SU-DHL-6 (cell line): ENCODE measurements at regions not wholly inside any gene's neighbourhood (a gene's known extent, or its start where the extent isn't known, plus 50 kb on each side); places are given as distances from the start of the nearest gene placed in this dataset.

Experiments
- H2AFZ ChIP-seq: fragments of 200-600 bp; sonication (generic); 2 replicates; pipeline ENCODE4 v1.6.1; 2014; ENCODE audit warnings: low read depth, mild to moderate bottlenecking, moderate library complexity, mixed read lengths, antibody characterized with exemption, low read length; ENCODE audit not compliant: severe bottlenecking
- H3F3A ChIP-seq: fragments of 200-600 bp; shearing (Covaris generic); 2 replicates; pipeline ENCODE4 v1.6.0; 2016; ENCODE audit warnings: antibody characterized with exemption, mild to moderate bottlenecking; ENCODE audit not compliant: insufficient read depth
- H3K27ac ChIP-seq: fragments of 200-600 bp; sonication (generic); 2 replicates; pipeline ENCODE4 v1.5.1; 2016; ENCODE audit warnings: low read depth, mild to moderate bottlenecking, low read length, moderate library complexity, mixed read lengths
- H3K27me3 ChIP-seq: fragments of 200-600 bp; sonication (generic), shearing (Covaris generic); 2 replicates; pipeline ENCODE4 v1.6.0; 2014; ENCODE audit warnings: mild to moderate bottlenecking, low read length
- H3K36me3 ChIP-seq: fragments of 200-600 bp; sonication (generic); 2 replicates; pipeline ENCODE4 v1.6.1; 2014; ENCODE audit warnings: mild to moderate bottlenecking, low read length, mixed read lengths
- H3K4me2 ChIP-seq: fragments of 300-600, 200-600 bp; shearing (Covaris generic), sonication (generic); 2 replicates; pipeline ENCODE4 v1.6.0; 2014; ENCODE audit warnings: low read length, low read depth, mild to moderate bottlenecking; ENCODE audit not compliant: poor library complexity, severe bottlenecking
- H3K4me3 ChIP-seq: fragments of 200-600 bp; sonication (generic); 2 replicates; pipeline ENCODE4 v1.5.1; 2014; ENCODE audit warnings: antibody characterized with exemption, low read length, mild to moderate bottlenecking, mixed read lengths; ENCODE audit not compliant: insufficient read depth, poor library complexity, severe bottlenecking
- H3K79me2 ChIP-seq: fragments of 200-600 bp; sonication (generic); 2 replicates; pipeline ENCODE4 v1.6.1; 2014; ENCODE audit warnings: mild to moderate bottlenecking, low read length, moderate library complexity; ENCODE audit not compliant: insufficient read depth
- H3K9ac ChIP-seq: fragments of 200-600 bp; sonication (generic); 2 replicates; pipeline ENCODE4 v1.7.0; 2014; ENCODE audit warnings: mild to moderate bottlenecking, low read length
- H3K9me2 ChIP-seq: fragments of 200-600 bp; sonication (generic); replicated peaks from 2 replicates; pipeline ENCODE4 v1.6.1; 2014; ENCODE audit warnings: low read length; ENCODE audit not compliant: insufficient read depth
- H3K9me3 ChIP-seq: fragments of 200-600 bp; sonication (generic); 2 replicates; pipeline ENCODE4 v1.6.1; 2014; ENCODE audit warnings: low read length, mixed read lengths; ENCODE audit not compliant: insufficient read depth
- H4K20me1 ChIP-seq: fragments of 200-600 bp; sonication (generic); 2 replicates; pipeline ENCODE4 v1.6.1; 2014; ENCODE audit warnings: low read depth, mild to moderate bottlenecking, antibody characterized with exemption, low read length, moderate library complexity, mixed read lengths
- EZH2phosphoT487 ChIP-seq: fragments of 200-600 bp; sonication (generic), shearing (Covaris generic); conservative IDR thresholded peaks from 2 replicates; pipeline ENCODE4 v1.6.1; 2018; ENCODE audit warnings: mild to moderate bottlenecking, antibody characterized with exemption, low read length, moderate library complexity, mixed read lengths
- TF ChIP-seq, protein P1 (sequence below): fragments of 200-600 bp; sonication (generic); IDR thresholded peaks from one replicate; pipeline ENCODE4 v1.5.1; 2017; ENCODE audit warnings: antibody characterized with exemption, mild to moderate bottlenecking, low read length, moderate library complexity; ENCODE audit not compliant: insufficient read depth, poor library complexity, severe bottlenecking

DNA sequence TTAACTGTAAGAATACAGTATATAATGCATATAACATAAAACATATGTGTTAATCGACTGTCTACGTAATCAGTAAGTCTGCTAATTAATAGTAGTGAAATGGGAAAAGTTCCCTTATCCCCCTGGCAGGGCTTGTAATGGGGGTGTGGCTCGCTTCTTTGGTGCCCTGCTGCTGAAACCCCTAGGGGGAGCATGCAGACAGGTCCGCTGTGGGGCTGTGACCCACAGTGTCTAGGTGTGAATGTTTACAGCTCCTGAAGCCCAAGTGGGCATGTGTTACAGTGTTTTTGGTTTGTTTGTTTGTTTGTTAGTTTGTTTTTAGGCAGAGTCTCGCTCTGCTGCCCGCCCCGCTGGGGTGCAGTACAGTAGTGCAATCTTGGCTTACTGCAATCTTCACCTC lies 495.7 kb downstream of the SHISA9 start:
- no peak overlapping the region for H3K27ac ChIP-seq
- no peak for TF ChIP-seq EZH2phosphoT487
- TF ChIP-seq, protein P1, sequence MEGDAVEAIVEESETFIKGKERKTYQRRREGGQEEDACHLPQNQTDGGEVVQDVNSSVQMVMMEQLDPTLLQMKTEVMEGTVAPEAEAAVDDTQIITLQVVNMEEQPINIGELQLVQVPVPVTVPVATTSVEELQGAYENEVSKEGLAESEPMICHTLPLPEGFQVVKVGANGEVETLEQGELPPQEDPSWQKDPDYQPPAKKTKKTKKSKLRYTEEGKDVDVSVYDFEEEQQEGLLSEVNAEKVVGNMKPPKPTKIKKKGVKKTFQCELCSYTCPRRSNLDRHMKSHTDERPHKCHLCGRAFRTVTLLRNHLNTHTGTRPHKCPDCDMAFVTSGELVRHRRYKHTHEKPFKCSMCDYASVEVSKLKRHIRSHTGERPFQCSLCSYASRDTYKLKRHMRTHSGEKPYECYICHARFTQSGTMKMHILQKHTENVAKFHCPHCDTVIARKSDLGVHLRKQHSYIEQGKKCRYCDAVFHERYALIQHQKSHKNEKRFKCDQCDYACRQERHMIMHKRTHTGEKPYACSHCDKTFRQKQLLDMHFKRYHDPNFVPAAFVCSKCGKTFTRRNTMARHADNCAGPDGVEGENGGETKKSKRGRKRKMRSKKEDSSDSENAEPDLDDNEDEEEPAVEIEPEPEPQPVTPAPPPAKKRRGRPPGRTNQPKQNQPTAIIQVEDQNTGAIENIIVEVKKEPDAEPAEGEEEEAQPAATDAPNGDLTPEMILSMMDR = peak; percentile 14
- no peaks in the 10 kb centered on the region for H3K79me2 ChIP-seq
- H3K36me3 ChIP-seq = no peaks in the 10 kb centered on the region
- no peak overlapping the region for H3K4me3 ChIP-seq
- no peaks in the 10 kb centered on the region for H3K9me3 ChIP-seq
- no peak overlapping the region for H3K4me2 ChIP-seq
- H3K9ac ChIP-seq = no peak overlapping the region
- H2AFZ ChIP-seq = no peak overlapping the region
- no peaks in the 10 kb centered on the region for H3K9me2 ChIP-seq
- no peaks in the 10 kb centered on the region for H3F3A ChIP-seq
- no peaks in the 10 kb centered on the region for H3K27me3 ChIP-seq
- H4K20me1 ChIP-seq = no peaks in the 10 kb centered on the region

DNA sequence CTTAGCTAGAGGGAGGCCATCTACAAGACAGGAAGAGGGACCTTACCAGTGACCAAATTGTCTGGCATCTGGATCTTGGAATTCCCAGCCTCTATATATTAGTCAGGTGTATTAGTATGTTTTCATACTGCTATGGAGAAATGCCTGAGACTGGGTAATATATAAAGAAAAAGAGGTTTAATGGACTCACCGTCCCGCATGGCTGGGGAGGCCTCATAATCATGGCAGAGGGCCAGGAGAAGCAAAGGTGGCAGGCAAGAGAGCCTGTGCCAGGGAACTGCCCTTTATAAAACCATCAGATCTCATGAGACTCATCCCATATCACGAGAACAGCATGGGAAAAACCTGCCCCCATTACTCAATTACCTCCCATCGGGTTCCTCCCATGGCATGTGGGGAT lies 500.2 kb downstream of the SHISA9 start:
- no peak overlapping the region for H2AFZ ChIP-seq

DNA sequence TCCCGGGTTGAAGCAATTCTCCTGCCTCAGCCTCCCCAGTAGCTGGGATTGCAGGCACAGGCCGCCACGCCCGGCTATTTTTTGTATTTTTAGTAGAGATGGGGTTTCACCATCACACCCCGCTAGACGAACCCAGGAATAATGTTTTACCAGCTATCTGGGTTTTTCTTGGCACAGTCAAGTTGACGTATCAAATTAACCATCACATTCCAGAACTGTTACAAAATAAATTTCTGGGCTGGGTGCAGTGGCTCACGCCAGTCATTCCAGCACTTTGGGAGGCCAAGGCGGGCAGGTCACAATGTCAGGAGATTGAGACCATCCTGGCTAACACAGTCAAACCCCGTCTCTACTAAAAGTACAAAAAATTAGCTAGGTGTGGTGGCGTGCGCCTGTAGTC lies 501.2 kb downstream of the SHISA9 start:
- Histone ChIP-seq H3K4me3 (no peak overlapping the region), H2AFZ (no peak overlapping the region), H3K27me3 (no peaks in the 10 kb centered on the region), H3F3A (no peaks in the 10 kb centered on the region), H3K9me3 (no peaks in the 10 kb centered on the region), H3K9me2 (no peaks in the 10 kb centered on the region), H3K79me2 (no peaks in the 10 kb centered on the region), H4K20me1 (no peaks in the 10 kb centered on the region), H3K36me3 (no peaks in the 10 kb centered on the region), H3K9ac (no peak overlapping the region), H3K27ac (no peak overlapping the region), H3K4me2 (no peak overlapping the region)
- TF ChIP-seq, protein P1 = no peak
- no peak for TF ChIP-seq EZH2phosphoT487

More for the DNA sequence above, 500.2 kb downstream of the SHISA9 start:
- Histone ChIP-seq H3K27ac (no peak overlapping the region), H3K27me3 (no peaks in the 10 kb centered on the region), H3K4me2 (no peak overlapping the region), H3K36me3 (no peaks in the 10 kb centered on the region), H4K20me1 (no peaks in the 10 kb centered on the region), H3K9me2 (no peaks in the 10 kb centered on the region), H3K79me2 (no peaks in the 10 kb centered on the region), H3K9me3 (no peaks in the 10 kb centered on the region), H3F3A (no peaks in the 10 kb centered on the region), H3K9ac (no peak overlapping the region), H3K4me3 (no peak overlapping the region)
- no peak for TF ChIP-seq EZH2phosphoT487
- TF ChIP-seq, protein P1 = no peak
